Esophagus squamous epithelium (tissue), 4 donors: ENCODE measurements at regions not wholly inside any gene's neighbourhood (a gene's known extent, or its start where the extent isn't known, plus 50 kb on each side); places are given as distances from the start of the nearest gene placed in this dataset.
"Not testable (repeated sequence)": the region's sequence is repeated elsewhere in the genome, so short reads cannot be mapped to it uniquely, and the experiment has no call there.

Experiments
- POLR2A ChIP-seq, 4 donors: fragments of 450-650 bp; IDR thresholded peaks; one replicate each; pipeline ENCODE4 v1.6.1; 2017; ENCODE audit warnings: antibody characterized with exemption in 4 of 4, mild to moderate bottlenecking in 4 of 4, moderate library complexity in 3 of 4
- TF ChIP-seq, protein P1 (sequence below), 6 experiments: fragments of 450-650 bp in 4 of 6; fragments of 200-600 bp in 2 of 6; sonication (generic) in 2 of 6; IDR thresholded peaks; one replicate each; pipeline ENCODE4 v1.5.1; 2016 to 2019; ENCODE audit warnings: antibody characterized with exemption in 6 of 6, mild to moderate bottlenecking in 4 of 6, moderate library complexity in 4 of 6

DNA sequence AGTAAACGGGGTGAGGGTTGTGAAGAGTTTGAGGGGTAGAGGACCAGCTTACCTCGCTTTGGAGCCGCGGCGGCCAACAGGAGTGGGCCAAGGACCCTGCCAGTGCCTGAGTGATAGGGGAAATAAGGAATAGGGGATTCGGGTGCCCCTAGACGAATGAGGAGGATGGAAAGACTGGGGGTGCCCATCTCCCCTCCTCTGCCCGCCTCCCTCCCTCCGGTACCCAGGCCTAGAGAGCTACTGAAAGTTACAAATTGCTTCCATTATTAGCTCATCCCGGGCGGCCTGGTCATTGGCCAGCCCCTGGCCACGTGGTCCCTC, 63.1 kb downstream of the SMUG1 start:
- TF ChIP-seq, protein P1, sequence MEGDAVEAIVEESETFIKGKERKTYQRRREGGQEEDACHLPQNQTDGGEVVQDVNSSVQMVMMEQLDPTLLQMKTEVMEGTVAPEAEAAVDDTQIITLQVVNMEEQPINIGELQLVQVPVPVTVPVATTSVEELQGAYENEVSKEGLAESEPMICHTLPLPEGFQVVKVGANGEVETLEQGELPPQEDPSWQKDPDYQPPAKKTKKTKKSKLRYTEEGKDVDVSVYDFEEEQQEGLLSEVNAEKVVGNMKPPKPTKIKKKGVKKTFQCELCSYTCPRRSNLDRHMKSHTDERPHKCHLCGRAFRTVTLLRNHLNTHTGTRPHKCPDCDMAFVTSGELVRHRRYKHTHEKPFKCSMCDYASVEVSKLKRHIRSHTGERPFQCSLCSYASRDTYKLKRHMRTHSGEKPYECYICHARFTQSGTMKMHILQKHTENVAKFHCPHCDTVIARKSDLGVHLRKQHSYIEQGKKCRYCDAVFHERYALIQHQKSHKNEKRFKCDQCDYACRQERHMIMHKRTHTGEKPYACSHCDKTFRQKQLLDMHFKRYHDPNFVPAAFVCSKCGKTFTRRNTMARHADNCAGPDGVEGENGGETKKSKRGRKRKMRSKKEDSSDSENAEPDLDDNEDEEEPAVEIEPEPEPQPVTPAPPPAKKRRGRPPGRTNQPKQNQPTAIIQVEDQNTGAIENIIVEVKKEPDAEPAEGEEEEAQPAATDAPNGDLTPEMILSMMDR (IDR thresholded peaks at IDR 0.05): not testable (repeated sequence)
- not testable (repeated sequence) for TF ChIP-seq POLR2A (IDR thresholded peaks at IDR 0.05)
